DND-41 (cell line): ENCODE measurements at regions not wholly inside any gene's neighbourhood (a gene's known extent, or its start where the extent isn't known, plus 50 kb on each side); places are given as distances from the start of the nearest gene placed in this dataset.

ENCODE experiments used
- ATAC-seq: fragments of 200-7000 bp; cut with Tn5 transposase; 3 replicates; pipeline ENCODE4 v1.9.1; 2021; ENCODE audit warnings: low read depth; ENCODE audit not compliant: insufficient read depth
- DNase-seq: peaks from one replicate; pipeline ENCODE4 v3.0.0-alpha.2; 2020
- H2AFZ ChIP-seq: 2 replicates; pipeline ENCODE4 v1.6.0; 2012; ENCODE audit warnings: low read depth, low read length
- H3K27ac ChIP-seq: 2 replicates; pipeline ENCODE4 v1.5.1; 2012; ENCODE audit warnings: low read length, inconsistent platforms
- H3K27me3 ChIP-seq: fragments of 200-600 bp; sonication (generic); 2 replicates; pipeline ENCODE4 v1.6.0; 2012; ENCODE audit warnings: low read length, mild to moderate bottlenecking, inconsistent platforms; ENCODE audit not compliant: insufficient read depth, poor library complexity
- H3K36me3 ChIP-seq: 2 replicates; pipeline ENCODE4 v1.5.1; 2012; ENCODE audit warnings: low read length, inconsistent platforms; ENCODE audit not compliant: insufficient read depth
- H3K4me1 ChIP-seq: 2 replicates; pipeline ENCODE4 v1.5.1; 2012; ENCODE audit warnings: mild to moderate bottlenecking, low read length; ENCODE audit not compliant: insufficient read depth
- H3K4me2 ChIP-seq: 2 replicates; pipeline ENCODE4 v1.6.0; 2012; ENCODE audit warnings: mild to moderate bottlenecking, moderate library complexity, low read length, inconsistent platforms; ENCODE audit not compliant: insufficient read depth
- H3K4me3 ChIP-seq, 2 experiments: fragments of 200-600 bp in 1 of 2; shearing (Covaris generic) in 1 of 2; 2 replicates each; pipeline ENCODE4 v1.5.1; 2012 to 2016; ENCODE audit warnings: inconsistent platforms in 2 of 2, low read length in 2 of 2, mild to moderate bottlenecking in 2 of 2, low read depth in 1 of 2, moderate library complexity in 1 of 2
- H3K79me2 ChIP-seq: 2 replicates; pipeline ENCODE4 v1.6.0; 2012; ENCODE audit warnings: low read length, inconsistent platforms; ENCODE audit not compliant: insufficient read depth
- H3K9ac ChIP-seq: 2 replicates; pipeline ENCODE4 v1.6.0; 2012; ENCODE audit warnings: low read depth, mild to moderate bottlenecking, inconsistent platforms, low read length, moderate library complexity
- H3K9me3 ChIP-seq: 2 replicates; pipeline ENCODE4 v1.5.1; 2012; ENCODE audit warnings: low read length, moderate library complexity, mild to moderate bottlenecking, inconsistent platforms; ENCODE audit not compliant: insufficient read depth, severe bottlenecking
- H4K20me1 ChIP-seq: 2 replicates; pipeline ENCODE4 v1.6.0; 2012; ENCODE audit warnings: low read length; ENCODE audit not compliant: insufficient read depth
- CTCF ChIP-seq: IDR thresholded peaks from 2 replicates; pipeline ENCODE4 v1.5.1; 2012; ENCODE audit warnings: borderline replicate concordance, low read length, moderate library complexity, mild to moderate bottlenecking; ENCODE audit not compliant: poor library complexity, severe bottlenecking; ENCODE audit errors: extremely low read depth
- EZH2 ChIP-seq: IDR thresholded peaks from 3 replicates; pipeline ENCODE4 v1.6.1; 2012; ENCODE audit warnings: borderline replicate concordance, low read depth, mild to moderate bottlenecking, moderate library complexity, low read length, inconsistent platforms; ENCODE audit not compliant: severe bottlenecking

GRCh38 chr2:120809609-120810440 is 74.2 kb downstream of the GLI2 start:
- Histone ChIP-seq H4K20me1 (no peaks in the 10 kb centered on the region), H3K4me1 (no peaks in the 10 kb centered on the region), H3K36me3 (no peaks in the 10 kb centered on the region), H3K27ac (no peak overlapping the region), H3K27me3 (no peaks in the 10 kb centered on the region), H3K9ac (no peak overlapping the region), H3K4me2 (no peak overlapping the region), H3K9me3 (no peaks in the 10 kb centered on the region), H2AFZ (no peak overlapping the region), H3K4me3 (no peak overlapping the region), H3K79me2 (no peaks in the 10 kb centered on the region)
- ATAC-seq (no peak), DNase-seq (no peak)
- TF ChIP-seq EZH2 (no peak), CTCF (no peak)

DNA sequence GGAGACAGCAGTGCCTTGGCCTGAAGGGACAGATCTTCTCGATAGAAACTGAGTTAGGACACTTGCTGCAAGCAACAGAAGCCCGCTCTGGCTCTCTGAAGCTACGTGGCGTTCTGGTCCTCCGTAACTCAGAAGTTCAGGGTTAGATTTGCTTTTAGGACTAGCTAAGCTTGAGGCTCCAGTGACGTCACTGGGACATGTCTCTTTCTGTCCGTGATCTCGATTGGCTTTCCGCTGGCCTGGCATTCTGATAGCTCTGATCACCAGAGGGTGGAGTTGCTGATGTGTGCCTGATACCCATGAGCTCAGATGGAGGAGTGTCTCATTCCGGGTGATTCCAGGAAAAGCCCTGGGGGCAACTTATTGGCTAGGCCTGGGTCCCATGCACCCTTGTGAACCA is 75.0 kb downstream of the GLI2 start:
- no peak for DNase-seq
- H4K20me1 ChIP-seq = no peaks in the 10 kb centered on the region
- ATAC-seq = no peak
- TF ChIP-seq CTCF (no peak), EZH2 (no peak)
- no peak overlapping the region for H3K9ac ChIP-seq
- H3K79me2 ChIP-seq = no peaks in the 10 kb centered on the region
- no peaks in the 10 kb centered on the region for H3K36me3 ChIP-seq
- H3K4me1 ChIP-seq = no peaks in the 10 kb centered on the region
- H3K27me3 ChIP-seq = no peaks in the 10 kb centered on the region
- H3K9me3 ChIP-seq = no peaks in the 10 kb centered on the region
- no peak overlapping the region for H3K27ac ChIP-seq
- H2AFZ ChIP-seq = no peak overlapping the region
- no peak overlapping the region for H3K4me3 ChIP-seq
- no peak overlapping the region for H3K4me2 ChIP-seq

DNA sequence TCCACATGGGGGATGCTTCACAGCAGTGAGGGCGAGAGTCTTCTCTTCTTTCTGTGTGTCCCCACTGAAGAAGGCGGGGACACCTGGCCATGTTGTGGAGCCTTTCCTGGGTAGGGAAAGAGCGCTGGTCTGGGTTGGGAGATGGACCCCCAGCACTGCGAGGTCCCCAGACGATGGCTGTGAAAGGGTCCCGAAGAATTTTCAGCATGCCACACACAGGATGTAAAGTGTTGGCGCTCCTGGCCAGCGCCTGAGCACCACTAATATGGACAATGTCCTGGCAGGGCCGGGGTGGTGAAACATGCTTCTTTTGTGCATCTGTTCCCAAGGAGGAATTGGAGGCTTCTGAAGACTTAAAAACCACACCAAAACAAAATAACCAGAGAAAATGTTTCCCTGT is 77.2 kb downstream of the GLI2 start:
- H3K4me2 ChIP-seq = no peak overlapping the region
- H3K4me1 ChIP-seq = no peaks in the 10 kb centered on the region
- H3K27me3 ChIP-seq = no peaks in the 10 kb centered on the region
- H2AFZ ChIP-seq = no peak overlapping the region
- no peak overlapping the region for H3K27ac ChIP-seq
- H3K4me3 ChIP-seq = no peak overlapping the region
- H3K9me3 ChIP-seq = no peaks in the 10 kb centered on the region
- DNase-seq (no peak), ATAC-seq (no peak)
- H3K9ac ChIP-seq = no peak overlapping the region
- H4K20me1 ChIP-seq = no peaks in the 10 kb centered on the region
- TF ChIP-seq CTCF = no peak
- no peak for TF ChIP-seq EZH2
- H3K79me2 ChIP-seq = no peaks in the 10 kb centered on the region
- no peaks in the 10 kb centered on the region for H3K36me3 ChIP-seq
